ENCODE measurements at regions not wholly inside any gene's neighbourhood (a gene's known extent, or its start where the extent isn't known, plus 50 kb on each side); places are given as distances from the start of the nearest gene placed in this dataset.

- no peaks in the 10 kb centered on the region for H3K36me3 ChIP-seq (ENCODE audit: control insufficient read depth, insufficient read depth, low read length)
- intact Hi-C loops (cut with micrococcal nuclease) (no loop called here), dilution Hi-C loops (cut with HindIII; ENCODE audit: low sequenced_read_pairs, unreplicated experiment) (no loop called here), in situ Hi-C loops (cut with MboI; ENCODE audit: low sequenced_read_pairs) (no loop called here)
- no peak overlapping the region for H2AK5ac ChIP-seq (ENCODE audit: low read depth, low read length)
- no peak overlapping the region for H3K4me2 ChIP-seq (ENCODE audit: low read depth, low read length)
- H4K8ac ChIP-seq (ENCODE audit: low read depth in 2 of 2, low read length in 2 of 2) = no peak overlapping the region
- no peak overlapping the region for H3K4me3 ChIP-seq (ENCODE audit: insufficient read depth, low read depth, low read length)
- POLR2A ChIA-PET (ENCODE audit: unreplicated experiment) = no interaction called here
- H3K27ac ChIP-seq (ENCODE audit: insufficient read depth, low read length) = no peak overlapping the region
- no peak overlapping the region for H2BK5ac ChIP-seq (ENCODE audit: low read depth, low read length, poor library complexity, severe bottlenecking)
- CTCF ChIA-PET = no interaction called here
- no peaks in the 10 kb centered on the region for H3K4me1 ChIP-seq (ENCODE audit: control insufficient read depth, insufficient read depth, low read length)
- H2AK9ac ChIP-seq (replicated peaks; ENCODE audit: low read depth, low read length, poor library complexity) = no peak overlapping the region
- H3K79me1 ChIP-seq (ENCODE audit: low read depth in 1 of 2, low read length in 2 of 2) = no peaks in the 10 kb centered on the region
- no peak overlapping the region for H3K9ac ChIP-seq (ENCODE audit: low read depth, low read length)
- no peak overlapping the region for H3K4ac ChIP-seq (ENCODE audit: low read depth, low read length)
- H4K20me1 ChIP-seq (ENCODE audit: insufficient read depth, low read length) = no peaks in the 10 kb centered on the region
- no CpG with 5 or more reads among the region's 7 CpGs for WGBS, 2 experiments (ENCODE audit: extremely low coverage in 2 of 2, insufficient read length in 1 of 2)
- H2BK20ac ChIP-seq (ENCODE audit: low read depth, low read length) = no peak overlapping the region
- TF ChIP-seq FOS (IDR thresholded peaks at IDR 0.05; ENCODE audit: low read depth, low read length) (no peak), USF2 (IDR thresholded peaks at IDR 0.05; ENCODE audit: low read depth, low read length) (no peak), POLR2A (IDR thresholded peaks at IDR 0.05; ENCODE audit: low read depth, low read length) (no peak), ELK1 (IDR thresholded peaks at IDR 0.05; ENCODE audit: borderline replicate concordance, low read depth, low read length) (no peak), MXI1 (IDR thresholded peaks at IDR 0.05; ENCODE audit: borderline replicate concordance, low read depth, low read length) (no peak), MAFK (IDR thresholded peaks at IDR 0.05; ENCODE audit: low read depth, low read length) (no peak), CEBPB (IDR thresholded peaks at IDR 0.05; ENCODE audit: low read depth, low read length) (no peak), SMC3 (IDR thresholded peaks at IDR 0.05; ENCODE audit: low read depth, low read length) (no peak), RCOR1 (IDR thresholded peaks at IDR 0.05; ENCODE audit: insufficient replicate concordance, low read length) (no peak), RAD21 (IDR thresholded peaks at IDR 0.05; ENCODE audit: low read length) (no peak), BHLHE40 (IDR thresholded peaks at IDR 0.05; ENCODE audit: low read depth, low read length) (no peak), NFE2L2 (IDR thresholded peaks at IDR 0.05; ENCODE audit: low read depth, low read length) (no peak), RFX5 (IDR thresholded peaks at IDR 0.05; ENCODE audit: low read depth, low read length) (no peak), CHD1 (IDR thresholded peaks at IDR 0.05; ENCODE audit: low read depth, low read length) (no peak)
- H3K9me3 ChIP-seq (ENCODE audit: control insufficient read depth, insufficient read depth, low read length) = peaks cover 7% of the 10 kb centered on the region
- H3K18ac ChIP-seq (ENCODE audit: low read depth, low read length) = no peak overlapping the region
- ATAC-seq (ENCODE audit: low read depth) (no peak), DNase-seq (no peak)
- BruUV-seq (replicated peaks) = no TSS peak
- no peak overlapping the region for H3K14ac ChIP-seq (replicated peaks; ENCODE audit: low read depth, low read length)
- no peak overlapping the region for H2BK120ac ChIP-seq (ENCODE audit: low read depth, low read length)
- no peak overlapping the region for H2AFZ ChIP-seq (replicated peaks; ENCODE audit: low read length, poor library complexity)
- H3K56ac ChIP-seq (ENCODE audit: extremely low read depth, insufficient read depth, low read length) = no peak overlapping the region
- no peak overlapping the region for H3K23ac ChIP-seq (ENCODE audit: low read depth, low read length)
- H4K91ac ChIP-seq (ENCODE audit: insufficient read depth, low read depth, low read length) = no peak overlapping the region
- H3K9me1 ChIP-seq (ENCODE audit: insufficient read depth, low read length) = no peaks in the 10 kb centered on the region
- no peaks in the 10 kb centered on the region for H3K27me3 ChIP-seq (ENCODE audit: control insufficient read depth, insufficient read depth, low read length)
- no peak overlapping the region for H4K5ac ChIP-seq (ENCODE audit: low read depth, low read length)
- H2BK15ac ChIP-seq (ENCODE audit: low read depth, low read length) = no peak overlapping the region
Observed at GRCh38 chr2:77807531-77808215, 285.5 kb upstream of the LRRTM4 start.

Measured in IMR-90 (cell line).